PC-9 (cell line): ENCODE measurements at regions not wholly inside any gene's neighbourhood (a gene's known extent, or its start where the extent isn't known, plus 50 kb on each side); places are given as distances from the start of the nearest gene placed in this dataset.

Source experiments
- BruUV-seq: library from RNA; stranded (reverse); fragments of 400-500 nt; replicated peaks from 2 replicates; lab custom pipeline; 2021; lab: Mats Ljungman, UMichigan
- CTCF ChIA-PET: fragments of 300-600 bp; sonication (Branson Sonifier 250); formaldehyde crosslinking; loops from one replicate; lab custom pipeline; 2022; ENCODE audit warnings: antibody characterized with exemption; lab: Charles Lee
- POLR2A ChIA-PET: fragments of 300-600 bp; sonication (Branson Sonifier 250); formaldehyde crosslinking; loops from one replicate; lab custom pipeline; 2022; ENCODE audit warnings: antibody characterized with exemption; ENCODE audit not compliant: unreplicated experiment; lab: Charles Lee
- DNase-seq, 2 experiments: peaks; one replicate each; pipeline versions ENCODE4 v3.0.0 to v3.0.0-alpha.2; 2015 to 2022; ENCODE audit warnings: mixed read lengths in 1 of 2
- H2AFZ ChIP-seq: fragments of 200-600 bp; sonication (generic); 2 replicates; pipeline ENCODE4 v1.8.1; 2017; ENCODE audit warnings: antibody characterized with exemption
- H3F3A ChIP-seq: fragments of 200-600 bp; sonication (generic); 2 replicates; pipeline ENCODE4 v1.8.1; 2017; ENCODE audit warnings: antibody characterized with exemption, mild to moderate bottlenecking, low read depth; ENCODE audit not compliant: insufficient read depth
- H3K27ac ChIP-seq: fragments of 200-600 bp; sonication (generic); 2 replicates; pipeline ENCODE4 v1.6.1; 2016; ENCODE audit warnings: mixed run types
- H3K27me3 ChIP-seq: fragments of 200-600 bp; sonication (generic); 2 replicates; pipeline ENCODE4 v1.6.1; 2016; ENCODE audit warnings: low read depth, mixed run types; ENCODE audit not compliant: insufficient read depth
- H3K36me3 ChIP-seq: fragments of 200-600 bp; sonication (generic); 2 replicates; pipeline ENCODE4 v1.6.1; 2016; ENCODE audit warnings: low read depth, mixed run types
- H3K4me1 ChIP-seq: fragments of 200-600 bp; sonication (generic); replicated peaks from 2 replicates; pipeline ENCODE4 v1.6.1; 2016; ENCODE audit warnings: mixed run types; ENCODE audit not compliant: insufficient read depth
- H3K4me2 ChIP-seq: fragments of 200-600 bp; sonication (generic); 2 replicates; pipeline ENCODE4 v1.6.1; 2017; ENCODE audit warnings: mixed run types
- H3K4me3 ChIP-seq: fragments of 200-600 bp; sonication (generic); 2 replicates; pipeline ENCODE4 v1.6.1; 2016; ENCODE audit warnings: mixed run types
- H3K79me2 ChIP-seq: fragments of 200-600 bp; sonication (generic); 2 replicates; pipeline ENCODE4 v1.6.1; 2017; ENCODE audit warnings: low read depth, mixed run types
- H3K9me2 ChIP-seq: fragments of 200-600 bp; sonication (generic); 2 replicates; pipeline ENCODE4 v1.8.1; 2017; ENCODE audit warnings: mild to moderate bottlenecking; ENCODE audit not compliant: insufficient read depth
- H3K9me3 ChIP-seq: fragments of 200-600 bp; sonication (generic); 2 replicates; pipeline ENCODE4 v1.8.1; 2016; ENCODE audit warnings: low read depth; ENCODE audit not compliant: insufficient read depth
- H4K20me1 ChIP-seq: fragments of 200-600 bp; sonication (generic); 2 replicates; pipeline ENCODE4 v1.8.1; 2017; ENCODE audit not compliant: insufficient read depth
- CTCF ChIP-seq: fragments of 200-600 bp; sonication (generic); conservative IDR thresholded peaks from 2 replicates; pipeline ENCODE4 v1.6.1; 2017; ENCODE audit warnings: mixed run types, antibody characterized with exemption, mild to moderate bottlenecking, moderate library complexity
- EZH2 ChIP-seq: fragments of 200-600 bp; sonication (generic); IDR thresholded peaks from 2 replicates; pipeline ENCODE4 v1.8.0; 2017; ENCODE audit warnings: antibody characterized with exemption, low read depth
- intact Hi-C: fragments of 100-400 bp; cut with micrococcal nuclease; formaldehyde crosslinking; loops from one replicate; pipeline ENCODE4 v1.10.0; 2022; ENCODE audit not compliant: unreplicated experiment

- POLR2A ChIA-PET: no interaction called here
- Histone ChIP-seq H4K20me1 (no peaks in the 10 kb centered on the region), H3K4me2 (no peak overlapping the region), H3K4me1 (no peaks in the 10 kb centered on the region), H2AFZ (no peak overlapping the region), H3K27me3 (peaks cover 61% of the 10 kb centered on the region), H3K4me3 (no peak overlapping the region), H3K36me3 (no peaks in the 10 kb centered on the region), H3K9me2 (no peaks in the 10 kb centered on the region), H3K27ac (no peak overlapping the region), H3F3A (no peaks in the 10 kb centered on the region), H3K79me2 (no peaks in the 10 kb centered on the region), H3K9me3 (no peaks in the 10 kb centered on the region)
- intact Hi-C loops: no loop called here
- BruUV-seq: no TSS peak
- no peak for DNase-seq
- no peak for TF ChIP-seq CTCF
- TF ChIP-seq EZH2: no peak
- CTCF ChIA-PET: no interaction called here
Observed at GRCh38 chr6:15924893-15925292, 204.0 kb upstream of the MYLIP start.

- intact Hi-C loops: no loop called here
- Histone ChIP-seq H3K9me3 (no peaks in the 10 kb centered on the region), H3K36me3 (no peaks in the 10 kb centered on the region), H3K4me1 (no peaks in the 10 kb centered on the region), H3K9me2 (no peaks in the 10 kb centered on the region), H3K4me3 (no peak overlapping the region), H3K27ac (no peak overlapping the region), H2AFZ (no peak overlapping the region), H3F3A (no peaks in the 10 kb centered on the region), H4K20me1 (no peaks in the 10 kb centered on the region), H3K27me3 (peaks cover 68% of the 10 kb centered on the region), H3K79me2 (no peaks in the 10 kb centered on the region), H3K4me2 (no peak overlapping the region)
- ChIA-PET CTCF (no interaction called here), POLR2A (no interaction called here)
- no peak for DNase-seq
- no TSS peak for BruUV-seq
- no peak for TF ChIP-seq CTCF
- TF ChIP-seq EZH2: no peak
Observed at GRCh38 chr6:15922510-15923250, 206.2 kb upstream of the MYLIP start.

GRCh38 chr6:15921243-15921642 lies 207.6 kb upstream of the MYLIP start:
- Histone ChIP-seq H3K4me3 (no peak overlapping the region), H3K4me1 (no peaks in the 10 kb centered on the region), H3K27me3 (peaks cover 70% of the 10 kb centered on the region), H3F3A (no peaks in the 10 kb centered on the region), H3K4me2 (no peak overlapping the region), H3K9me3 (no peaks in the 10 kb centered on the region), H4K20me1 (no peaks in the 10 kb centered on the region), H2AFZ (no peak overlapping the region), H3K79me2 (no peaks in the 10 kb centered on the region), H3K27ac (no peak overlapping the region), H3K9me2 (no peaks in the 10 kb centered on the region), H3K36me3 (no peaks in the 10 kb centered on the region)
- BruUV-seq: no TSS peak
- ChIA-PET CTCF (no interaction called here), POLR2A (no interaction called here)
- no peak for DNase-seq
- intact Hi-C loops: no loop called here
- TF ChIP-seq EZH2: no peak
- no peak for TF ChIP-seq CTCF
